GM23338 (cell line): ENCODE measurements at regions not wholly inside any gene's neighbourhood (a gene's known extent, or its start where the extent isn't known, plus 50 kb on each side); places are given as distances from the start of the nearest gene placed in this dataset.

Experiments used
- ATAC-seq: fragments of 200-7000 bp; cut with Tn5 transposase; 3 replicates; pipeline ENCODE4 v1.9.1; 2020
- DNase-seq: peaks from one replicate; pipeline ENCODE4 v3.0.0-alpha.2; 2015; ENCODE audit warnings: low spot score
- H2AFZ ChIP-seq: fragments of 200-600 bp; sonication (generic); 2 replicates; pipeline ENCODE4 v1.8.0; 2016; ENCODE audit warnings: antibody characterized with exemption, mild to moderate bottlenecking, moderate library complexity
- H3F3A ChIP-seq: fragments of 200-600 bp; sonication (generic); replicated peaks from 2 replicates; pipeline ENCODE4 v1.8.0; 2017; ENCODE audit warnings: antibody characterized with exemption, mixed run types, low read depth
- H3K27ac ChIP-seq: fragments of 200-600 bp; sonication (generic); 2 replicates; pipeline ENCODE4 v1.6.1; 2016; ENCODE audit warnings: low read depth
- H3K27me3 ChIP-seq: fragments of 200-600 bp; sonication (generic); 2 replicates; pipeline ENCODE4 v1.8.0; 2016; ENCODE audit warnings: mild to moderate bottlenecking, mixed run types, moderate library complexity; ENCODE audit not compliant: insufficient read depth
- H3K36me3 ChIP-seq: fragments of 200-600 bp; sonication (generic); 2 replicates; pipeline ENCODE4 v1.8.0; 2016; ENCODE audit warnings: mild to moderate bottlenecking; ENCODE audit not compliant: insufficient read depth
- H3K4me1 ChIP-seq: fragments of 200-600 bp; sonication (generic); 2 replicates; pipeline ENCODE4 v1.8.0; 2016; ENCODE audit warnings: mild to moderate bottlenecking, moderate library complexity; ENCODE audit not compliant: insufficient read depth
- H3K4me2 ChIP-seq: fragments of 200-600 bp; sonication (generic); 2 replicates; pipeline ENCODE4 v1.7.1; 2017; ENCODE audit warnings: mixed run types
- H3K4me3 ChIP-seq: fragments of 200-600 bp; sonication (generic); 2 replicates; pipeline ENCODE4 v1.6.1; 2016; ENCODE audit warnings: mixed run types
- H3K79me2 ChIP-seq: fragments of 200-600 bp; sonication (generic); replicated peaks from 2 replicates; pipeline ENCODE4 v1.8.0; 2017; ENCODE audit warnings: mild to moderate bottlenecking; ENCODE audit not compliant: insufficient read depth
- H3K9me2 ChIP-seq: fragments of 200-600 bp; sonication (generic); 2 replicates; pipeline ENCODE4 v1.8.0; 2017; ENCODE audit not compliant: insufficient read depth
- H4K20me1 ChIP-seq: fragments of 200-600 bp; sonication (generic); replicated peaks from 2 replicates; pipeline ENCODE4 v1.8.0; 2017; ENCODE audit warnings: mild to moderate bottlenecking; ENCODE audit not compliant: insufficient read depth
- H3K27ac Mint-ChIP-seq: 2 replicates; pipeline ENCODE4 v1.8.0; 2020; ENCODE audit warnings: inconsistent platforms, mild to moderate bottlenecking, moderate library complexity, mixed read lengths
- H3K27me3 Mint-ChIP-seq: 3 replicates; pipeline ENCODE4 v1.8.0; 2022; ENCODE audit warnings: low read depth, mild to moderate bottlenecking, moderate library complexity, mixed read lengths, inconsistent platforms; ENCODE audit not compliant: insufficient read depth, poor library complexity
- H3K36me3 Mint-ChIP-seq: 3 replicates; pipeline ENCODE4 v1.8.0; 2021; ENCODE audit warnings: low read depth, mild to moderate bottlenecking, inconsistent platforms, moderate library complexity, mixed read lengths
- H3K4me1 Mint-ChIP-seq: 3 replicates; pipeline ENCODE4 v1.8.0; 2020; ENCODE audit warnings: mild to moderate bottlenecking, inconsistent platforms, mixed read lengths
- H3K4me3 Mint-ChIP-seq: 3 replicates; pipeline ENCODE4 v1.8.0; 2021; ENCODE audit warnings: moderate library complexity, mild to moderate bottlenecking, inconsistent platforms, mixed read lengths
- H3K9me3 Mint-ChIP-seq: 3 replicates; pipeline ENCODE4 v1.8.0; 2020; ENCODE audit warnings: moderate library complexity, mild to moderate bottlenecking, inconsistent platforms, mixed read lengths
- CREB1 ChIP-seq: fragments of 250-450 bp; sonication (Bioruptor Pico); IDR thresholded peaks from 2 replicates; pipeline ENCODE4 v1.5.0; 2020; ENCODE audit warnings: low read depth, mild to moderate bottlenecking, moderate library complexity
- EZH2 ChIP-seq: fragments of 200-600 bp; sonication (generic); IDR thresholded peaks from one replicate; pipeline ENCODE4 v1.8.0; 2017; ENCODE audit warnings: antibody characterized with exemption, mild to moderate bottlenecking, low read depth; ENCODE audit not compliant: unreplicated experiment
- EZH2phosphoT487 ChIP-seq: fragments of 200-600 bp; sonication (generic); IDR thresholded peaks from one replicate; pipeline ENCODE4 v1.8.1; 2018; ENCODE audit warnings: antibody characterized with exemption; ENCODE audit not compliant: unreplicated experiment
- JUNB ChIP-seq: IDR thresholded peaks from one replicate; pipeline ENCODE4 v1.6.1; 2016; ENCODE audit warnings: antibody characterized with exemption; ENCODE audit not compliant: unreplicated experiment
- NANOG ChIP-seq: IDR thresholded peaks from 2 replicates; pipeline ENCODE4 v1.6.1; 2016; ENCODE audit warnings: antibody characterized with exemption, borderline replicate concordance
- POLR2AphosphoS5 ChIP-seq: IDR thresholded peaks from 2 replicates; pipeline ENCODE4 v1.6.1; 2016; ENCODE audit warnings: antibody characterized with exemption, low read depth
- STAT1 ChIP-seq: IDR thresholded peaks from one replicate; pipeline ENCODE4 v1.6.1; 2016; ENCODE audit warnings: antibody characterized with exemption; ENCODE audit not compliant: unreplicated experiment
- ZNF114 ChIP-seq: fragments of 250-450 bp; sonication (Bioruptor Pico); IDR thresholded peaks from 2 replicates; pipeline ENCODE4 v1.5.0; 2020; ENCODE audit warnings: mild to moderate bottlenecking, moderate library complexity
- ZNF331 ChIP-seq: fragments of 250-450 bp; sonication (Bioruptor Pico); IDR thresholded peaks from 2 replicates; pipeline ENCODE4 v1.5.0; 2020; ENCODE audit warnings: low read depth, mild to moderate bottlenecking, moderate library complexity
- TF ChIP-seq, protein P1 (sequence below), 2 experiments: fragments of 200-600 bp in 1 of 2; sonication (generic) in 1 of 2; conservative IDR thresholded peaks; 2 replicates each; pipeline versions ENCODE4 v1.5.1 to v1.6.1; 2016 to 2017; ENCODE audit warnings: antibody characterized with exemption in 2 of 2, low read depth in 2 of 2, mild to moderate bottlenecking in 2 of 2, moderate library complexity in 1 of 2
- TF ChIP-seq, protein P2 (sequence below): fragments of 250-450 bp; sonication (Bioruptor Pico); IDR thresholded peaks from 2 replicates; pipeline ENCODE4 v1.5.0; 2020; ENCODE audit warnings: mild to moderate bottlenecking, moderate library complexity
- TF ChIP-seq, protein P3 (sequence below): IDR thresholded peaks from 2 replicates; pipeline ENCODE4 v1.6.1; 2016; ENCODE audit warnings: antibody characterized with exemption
- TF ChIP-seq, protein P4 (sequence below): IDR thresholded peaks from one replicate; pipeline ENCODE4 v1.6.1; 2018; ENCODE audit warnings: antibody characterized with exemption; ENCODE audit not compliant: unreplicated experiment

DNA sequence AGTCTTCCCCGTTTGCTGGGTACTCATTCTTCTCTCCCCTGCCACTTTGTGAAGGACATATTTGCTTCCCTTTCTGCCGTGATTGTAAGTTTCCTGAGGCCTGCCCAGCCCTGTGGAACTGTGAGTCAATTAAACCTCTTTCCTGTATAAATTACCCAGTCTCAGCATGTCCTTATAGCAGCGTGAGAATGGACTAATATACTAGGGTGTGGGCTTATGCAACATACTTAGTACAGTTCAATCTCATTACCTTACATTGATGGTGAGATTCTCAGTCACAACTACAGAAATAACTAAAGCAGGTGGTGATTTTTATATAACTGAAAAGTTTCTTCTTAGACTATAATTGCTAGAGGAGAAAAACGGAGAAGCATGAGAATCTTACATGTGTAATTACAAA, 237.9 kb upstream of the MMADHC start:
- H3K4me3 Mint-ChIP-seq = no peak overlapping the region
- H3K27ac Mint-ChIP-seq = no peak overlapping the region
- peaks cover 2% of the 10 kb centered on the region; the same call in 1 of the 3 replicates for H3K9me3 Mint-ChIP-seq
- Histone ChIP-seq H3K4me2 (peak overlapping the region; percentile 50; the same call in 1 of the 2 replicates), H3K27me3 (no peaks in the 10 kb centered on the region), H3K4me3 (no peak overlapping the region), H3K36me3 (no peaks in the 10 kb centered on the region; the same call in 1 of the 2 replicates), H3F3A (no peaks in the 10 kb centered on the region), H3K27ac (no peak overlapping the region), H3K79me2 (no peaks in the 10 kb centered on the region), H3K9me2 (no peaks in the 10 kb centered on the region; the same call in 1 of the 2 replicates), H2AFZ (peak overlapping the region; percentile 4; the same call in 1 of the 2 replicates), H3K4me1 (peaks cover 15% of the 10 kb centered on the region), H4K20me1 (no peaks in the 10 kb centered on the region)
- no peak for ATAC-seq
- DNase-seq = no peak
- H3K4me1 Mint-ChIP-seq = peaks cover 16% of the 10 kb centered on the region
- H3K27me3 Mint-ChIP-seq = no peaks in the 10 kb centered on the region
- H3K36me3 Mint-ChIP-seq = no peaks in the 10 kb centered on the region
- TF ChIP-seq NANOG (no peak), STAT1 (no peak), EZH2 (no peak), CREB1 (CRISPR knock-in tag) (no peak), EZH2phosphoT487 (no peak), JUNB (no peak), ZNF331 (CRISPR knock-in tag) (no peak), ZNF114 (CRISPR knock-in tag) (no peak), POLR2AphosphoS5 (no peak)
- TF ChIP-seq, protein P1, sequence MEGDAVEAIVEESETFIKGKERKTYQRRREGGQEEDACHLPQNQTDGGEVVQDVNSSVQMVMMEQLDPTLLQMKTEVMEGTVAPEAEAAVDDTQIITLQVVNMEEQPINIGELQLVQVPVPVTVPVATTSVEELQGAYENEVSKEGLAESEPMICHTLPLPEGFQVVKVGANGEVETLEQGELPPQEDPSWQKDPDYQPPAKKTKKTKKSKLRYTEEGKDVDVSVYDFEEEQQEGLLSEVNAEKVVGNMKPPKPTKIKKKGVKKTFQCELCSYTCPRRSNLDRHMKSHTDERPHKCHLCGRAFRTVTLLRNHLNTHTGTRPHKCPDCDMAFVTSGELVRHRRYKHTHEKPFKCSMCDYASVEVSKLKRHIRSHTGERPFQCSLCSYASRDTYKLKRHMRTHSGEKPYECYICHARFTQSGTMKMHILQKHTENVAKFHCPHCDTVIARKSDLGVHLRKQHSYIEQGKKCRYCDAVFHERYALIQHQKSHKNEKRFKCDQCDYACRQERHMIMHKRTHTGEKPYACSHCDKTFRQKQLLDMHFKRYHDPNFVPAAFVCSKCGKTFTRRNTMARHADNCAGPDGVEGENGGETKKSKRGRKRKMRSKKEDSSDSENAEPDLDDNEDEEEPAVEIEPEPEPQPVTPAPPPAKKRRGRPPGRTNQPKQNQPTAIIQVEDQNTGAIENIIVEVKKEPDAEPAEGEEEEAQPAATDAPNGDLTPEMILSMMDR (conservative IDR thresholded peaks at IDR 0.05; ENCODE audit: low read depth in 2 of 2) = no peak
- TF ChIP-seq, protein P2, sequence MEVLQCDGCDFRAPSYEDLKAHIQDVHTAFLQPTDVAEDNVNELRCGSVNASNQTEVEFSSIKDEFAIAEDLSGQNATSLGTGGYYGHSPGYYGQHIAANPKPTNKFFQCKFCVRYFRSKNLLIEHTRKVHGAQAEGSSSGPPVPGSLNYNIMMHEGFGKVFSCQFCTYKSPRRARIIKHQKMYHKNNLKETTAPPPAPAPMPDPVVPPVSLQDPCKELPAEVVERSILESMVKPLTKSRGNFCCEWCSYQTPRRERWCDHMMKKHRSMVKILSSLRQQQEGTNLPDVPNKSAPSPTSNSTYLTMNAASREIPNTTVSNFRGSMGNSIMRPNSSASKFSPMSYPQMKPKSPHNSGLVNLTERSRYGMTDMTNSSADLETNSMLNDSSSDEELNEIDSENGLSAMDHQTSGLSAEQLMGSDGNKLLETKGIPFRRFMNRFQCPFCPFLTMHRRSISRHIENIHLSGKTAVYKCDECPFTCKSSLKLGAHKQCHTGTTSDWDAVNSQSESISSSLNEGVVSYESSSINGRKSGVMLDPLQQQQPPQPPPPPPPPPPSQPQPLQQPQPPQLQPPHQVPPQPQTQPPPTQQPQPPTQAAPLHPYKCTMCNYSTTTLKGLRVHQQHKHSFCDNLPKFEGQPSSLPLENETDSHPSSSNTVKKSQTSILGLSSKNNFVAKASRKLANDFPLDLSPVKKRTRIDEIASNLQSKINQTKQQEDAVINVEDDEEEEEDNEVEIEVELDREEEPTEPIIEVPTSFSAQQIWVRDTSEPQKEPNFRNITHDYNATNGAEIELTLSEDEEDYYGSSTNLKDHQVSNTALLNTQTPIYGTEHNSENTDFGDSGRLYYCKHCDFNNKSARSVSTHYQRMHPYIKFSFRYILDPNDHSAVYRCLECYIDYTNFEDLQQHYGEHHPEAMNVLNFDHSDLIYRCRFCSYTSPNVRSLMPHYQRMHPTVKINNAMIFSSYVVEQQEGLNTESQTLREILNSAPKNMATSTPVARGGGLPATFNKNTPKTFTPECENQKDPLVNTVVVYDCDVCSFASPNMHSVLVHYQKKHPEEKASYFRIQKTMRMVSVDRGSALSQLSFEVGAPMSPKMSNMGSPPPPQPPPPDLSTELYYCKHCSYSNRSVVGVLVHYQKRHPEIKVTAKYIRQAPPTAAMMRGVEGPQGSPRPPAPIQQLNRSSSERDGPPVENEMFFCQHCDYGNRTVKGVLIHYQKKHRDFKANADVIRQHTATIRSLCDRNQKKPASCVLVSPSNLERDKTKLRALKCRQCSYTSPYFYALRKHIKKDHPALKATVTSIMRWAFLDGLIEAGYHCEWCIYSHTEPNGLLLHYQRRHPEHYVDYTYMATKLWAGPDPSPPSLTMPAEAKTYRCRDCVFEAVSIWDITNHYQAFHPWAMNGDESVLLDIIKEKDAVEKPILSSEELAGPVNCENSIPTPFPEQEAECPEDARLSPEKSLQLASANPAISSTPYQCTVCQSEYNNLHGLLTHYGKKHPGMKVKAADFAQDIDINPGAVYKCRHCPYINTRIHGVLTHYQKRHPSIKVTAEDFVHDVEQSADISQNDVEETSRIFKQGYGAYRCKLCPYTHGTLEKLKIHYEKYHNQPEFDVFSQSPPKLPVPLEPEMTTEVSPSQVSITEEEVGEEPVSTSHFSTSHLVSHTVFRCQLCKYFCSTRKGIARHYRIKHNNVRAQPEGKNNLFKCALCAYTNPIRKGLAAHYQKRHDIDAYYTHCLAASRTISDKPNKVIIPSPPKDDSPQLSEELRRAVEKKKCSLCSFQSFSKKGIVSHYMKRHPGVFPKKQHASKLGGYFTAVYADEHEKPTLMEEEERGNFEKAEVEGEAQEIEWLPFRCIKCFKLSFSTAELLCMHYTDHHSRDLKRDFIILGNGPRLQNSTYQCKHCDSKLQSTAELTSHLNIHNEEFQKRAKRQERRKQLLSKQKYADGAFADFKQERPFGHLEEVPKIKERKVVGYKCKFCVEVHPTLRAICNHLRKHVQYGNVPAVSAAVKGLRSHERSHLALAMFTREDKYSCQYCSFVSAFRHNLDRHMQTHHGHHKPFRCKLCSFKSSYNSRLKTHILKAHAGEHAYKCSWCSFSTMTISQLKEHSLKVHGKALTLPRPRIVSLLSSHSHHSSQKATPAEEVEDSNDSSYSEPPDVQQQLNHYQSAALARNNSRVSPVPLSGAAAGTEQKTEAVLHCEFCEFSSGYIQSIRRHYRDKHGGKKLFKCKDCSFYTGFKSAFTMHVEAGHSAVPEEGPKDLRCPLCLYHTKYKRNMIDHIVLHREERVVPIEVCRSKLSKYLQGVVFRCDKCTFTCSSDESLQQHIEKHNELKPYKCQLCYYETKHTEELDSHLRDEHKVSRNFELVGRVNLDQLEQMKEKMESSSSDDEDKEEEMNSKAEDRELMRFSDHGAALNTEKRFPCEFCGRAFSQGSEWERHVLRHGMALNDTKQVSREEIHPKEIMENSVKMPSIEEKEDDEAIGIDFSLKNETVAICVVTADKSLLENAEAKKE = no peak
- TF ChIP-seq, protein P3, sequence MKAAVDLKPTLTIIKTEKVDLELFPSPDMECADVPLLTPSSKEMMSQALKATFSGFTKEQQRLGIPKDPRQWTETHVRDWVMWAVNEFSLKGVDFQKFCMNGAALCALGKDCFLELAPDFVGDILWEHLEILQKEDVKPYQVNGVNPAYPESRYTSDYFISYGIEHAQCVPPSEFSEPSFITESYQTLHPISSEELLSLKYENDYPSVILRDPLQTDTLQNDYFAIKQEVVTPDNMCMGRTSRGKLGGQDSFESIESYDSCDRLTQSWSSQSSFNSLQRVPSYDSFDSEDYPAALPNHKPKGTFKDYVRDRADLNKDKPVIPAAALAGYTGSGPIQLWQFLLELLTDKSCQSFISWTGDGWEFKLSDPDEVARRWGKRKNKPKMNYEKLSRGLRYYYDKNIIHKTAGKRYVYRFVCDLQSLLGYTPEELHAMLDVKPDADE = no peak
- TF ChIP-seq, protein P4, sequence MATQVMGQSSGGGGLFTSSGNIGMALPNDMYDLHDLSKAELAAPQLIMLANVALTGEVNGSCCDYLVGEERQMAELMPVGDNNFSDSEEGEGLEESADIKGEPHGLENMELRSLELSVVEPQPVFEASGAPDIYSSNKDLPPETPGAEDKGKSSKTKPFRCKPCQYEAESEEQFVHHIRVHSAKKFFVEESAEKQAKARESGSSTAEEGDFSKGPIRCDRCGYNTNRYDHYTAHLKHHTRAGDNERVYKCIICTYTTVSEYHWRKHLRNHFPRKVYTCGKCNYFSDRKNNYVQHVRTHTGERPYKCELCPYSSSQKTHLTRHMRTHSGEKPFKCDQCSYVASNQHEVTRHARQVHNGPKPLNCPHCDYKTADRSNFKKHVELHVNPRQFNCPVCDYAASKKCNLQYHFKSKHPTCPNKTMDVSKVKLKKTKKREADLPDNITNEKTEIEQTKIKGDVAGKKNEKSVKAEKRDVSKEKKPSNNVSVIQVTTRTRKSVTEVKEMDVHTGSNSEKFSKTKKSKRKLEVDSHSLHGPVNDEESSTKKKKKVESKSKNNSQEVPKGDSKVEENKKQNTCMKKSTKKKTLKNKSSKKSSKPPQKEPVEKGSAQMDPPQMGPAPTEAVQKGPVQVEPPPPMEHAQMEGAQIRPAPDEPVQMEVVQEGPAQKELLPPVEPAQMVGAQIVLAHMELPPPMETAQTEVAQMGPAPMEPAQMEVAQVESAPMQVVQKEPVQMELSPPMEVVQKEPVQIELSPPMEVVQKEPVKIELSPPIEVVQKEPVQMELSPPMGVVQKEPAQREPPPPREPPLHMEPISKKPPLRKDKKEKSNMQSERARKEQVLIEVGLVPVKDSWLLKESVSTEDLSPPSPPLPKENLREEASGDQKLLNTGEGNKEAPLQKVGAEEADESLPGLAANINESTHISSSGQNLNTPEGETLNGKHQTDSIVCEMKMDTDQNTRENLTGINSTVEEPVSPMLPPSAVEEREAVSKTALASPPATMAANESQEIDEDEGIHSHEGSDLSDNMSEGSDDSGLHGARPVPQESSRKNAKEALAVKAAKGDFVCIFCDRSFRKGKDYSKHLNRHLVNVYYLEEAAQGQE = no peak
